GM12892 (cell line): ENCODE measurements at regions not wholly inside any gene's neighbourhood (a gene's known extent, or its start where the extent isn't known, plus 50 kb on each side); places are given as distances from the start of the nearest gene placed in this dataset.

ENCODE experiments used
- DNase-seq: peaks from one replicate; pipeline ENCODE4 v3.0.0; 2011; ENCODE audit not compliant: insufficient read length
- FAIRE-seq: peaks from 2 replicates; lab custom pipeline; 2011; peaks lifted over from hg19 to GRCh38; lab: Jason Lieb, UNC
- POLR2A ChIP-seq: IDR thresholded peaks from 2 replicates; pipeline ENCODE4 v1.6.1; 2011; ENCODE audit warnings: low read depth, low read length, control low read depth
- POLR2AphosphoS5 ChIP-seq: IDR thresholded peaks from 2 replicates; pipeline ENCODE4 v1.6.1; 2011; ENCODE audit warnings: low read depth, low read length, control low read depth
- TAF1 ChIP-seq: IDR thresholded peaks from 2 replicates; pipeline ENCODE4 v1.6.1; 2011; ENCODE audit warnings: low read depth, mild to moderate bottlenecking, control low read depth, low read length, borderline replicate concordance

GRCh38 chr2:237258615-237259014 lies 155.3 kb downstream of the COL6A3 start:
- TF ChIP-seq POLR2AphosphoS5 (no peak), POLR2A (no peak), TAF1 (no peak)
- FAIRE-seq = no peak
- no peak for DNase-seq

- no peak for FAIRE-seq
- no peak for DNase-seq
- TF ChIP-seq POLR2AphosphoS5 (no peak), POLR2A (no peak), TAF1 (no peak)
Measured at GRCh38 chr2:237259201-237259600, 154.8 kb downstream of the COL6A3 start.

GRCh38 chr2:237260039-237260620 lies 153.8 kb downstream of the COL6A3 start:
- FAIRE-seq (no peak), DNase-seq (no peak)
- TF ChIP-seq TAF1 (no peak), POLR2AphosphoS5 (no peak), POLR2A (no peak)

GRCh38 chr2:237260686-237261085 lies 153.3 kb downstream of the COL6A3 start:
- FAIRE-seq (no peak), DNase-seq (no peak)
- TF ChIP-seq POLR2AphosphoS5 = no peak
- TF ChIP-seq POLR2A = no peak
- TF ChIP-seq TAF1 = no peak

- TF ChIP-seq POLR2AphosphoS5 (no peak), POLR2A (no peak), TAF1 (no peak)
- no peak for DNase-seq
- no peak for FAIRE-seq
Measured at GRCh38 chr2:237261327-237261726, 152.6 kb downstream of the COL6A3 start.

- FAIRE-seq (no peak), DNase-seq (no peak)
- TF ChIP-seq POLR2A = no peak
- no peak for TF ChIP-seq TAF1
- TF ChIP-seq POLR2AphosphoS5 = no peak
Measured at GRCh38 chr2:237262838-237263771, 150.9 kb downstream of the COL6A3 start.

- DNase-seq (no peak), FAIRE-seq (no peak)
- TF ChIP-seq TAF1 = no peak
- no peak for TF ChIP-seq POLR2AphosphoS5
- TF ChIP-seq POLR2A = no peak
Measured at GRCh38 chr2:237264480-237265219, 149.3 kb downstream of the COL6A3 start.

- TF ChIP-seq POLR2A = no peak
- no peak for TF ChIP-seq POLR2AphosphoS5
- no peak for TF ChIP-seq TAF1
- DNase-seq (no peak), FAIRE-seq (no peak)
Measured at GRCh38 chr2:237268004-237268708, 145.8 kb downstream of the COL6A3 start.

GRCh38 chr2:237269138-237269875 lies 144.7 kb downstream of the COL6A3 start:
- no peak for FAIRE-seq
- no peak for DNase-seq
- TF ChIP-seq POLR2AphosphoS5 (no peak), POLR2A (no peak), TAF1 (no peak)

- DNase-seq (no peak), FAIRE-seq (no peak)
- TF ChIP-seq POLR2AphosphoS5 (no peak), POLR2A (no peak), TAF1 (no peak)
Measured at GRCh38 chr2:237270520-237270919, 143.4 kb downstream of the COL6A3 start.

- FAIRE-seq = no peak
- DNase-seq = no peak
- TF ChIP-seq TAF1 (no peak), POLR2A (no peak), POLR2AphosphoS5 (no peak)
Measured at GRCh38 chr2:237271698-237272652, 142.0 kb downstream of the COL6A3 start.
